AG04450 (cell line): ENCODE measurements at regions not wholly inside any gene's neighbourhood (a gene's known extent, or its start where the extent isn't known, plus 50 kb on each side); places are given as distances from the start of the nearest gene placed in this dataset.

ENCODE experiments used
- CTCF ChIA-PET: fragments of 300-600, 350-600 bp; formaldehyde crosslinking; extraction: SDS; loops from one replicate; lab custom pipeline; 2022; ENCODE audit warnings: antibody characterized with exemption, inconsistent platforms; lab: Charles Lee
- POLR2A ChIA-PET: fragments of 350-600 bp; formaldehyde crosslinking; extraction: SDS; loops from one replicate; lab custom pipeline; 2021; ENCODE audit warnings: antibody characterized with exemption, inconsistent platforms; lab: Yijun Ruan, JAX
- DNase-seq: peaks from one replicate; pipeline ENCODE4 v3.0.0-alpha.2; 2011; ENCODE audit warnings: low read depth, low spot score
- H3K27ac ChIP-seq: one replicate; pipeline ENCODE4 v1.5.1; 2012; ENCODE audit warnings: low read depth, low read length, control low read depth
- H3K27me3 ChIP-seq: one replicate; pipeline ENCODE4 v1.6.0; 2012; ENCODE audit warnings: low read length; ENCODE audit not compliant: control insufficient read depth, insufficient read depth
- H3K4me3 ChIP-seq: 2 replicates; pipeline ENCODE4 v1.5.1; 2011; ENCODE audit warnings: mild to moderate bottlenecking, low read depth, low read length, control low read depth
- H3K9me3 ChIP-seq: 2 replicates; pipeline ENCODE4 v1.5.1; 2012; ENCODE audit warnings: low read length; ENCODE audit not compliant: control insufficient read depth, insufficient read depth
- CTCF ChIP-seq: IDR thresholded peaks from 2 replicates; pipeline ENCODE4 v1.5.1; 2011; ENCODE audit warnings: low read depth, low read length, control low read depth, inconsistent platforms

- TF ChIP-seq CTCF = no peak
- Histone ChIP-seq H3K4me3 (no peak overlapping the region), H3K9me3 (peaks cover 73% of the 10 kb centered on the region), H3K27me3 (no peaks in the 10 kb centered on the region), H3K27ac (no peak overlapping the region)
- POLR2A ChIA-PET = no interaction called here
- no peak for DNase-seq
- CTCF ChIA-PET = no interaction called here
Observed at GRCh38 chr22:48778308-48779195, 1049.1 kb downstream of the BRD1 start.

GRCh38 chr22:48772286-48772907 is 1055.3 kb downstream of the BRD1 start:
- CTCF ChIA-PET = no interaction called here
- Histone ChIP-seq H3K27ac (no peak overlapping the region), H3K4me3 (no peak overlapping the region), H3K9me3 (peaks cover 26% of the 10 kb centered on the region), H3K27me3 (no peaks in the 10 kb centered on the region)
- POLR2A ChIA-PET = no interaction called here
- no peak for DNase-seq
- TF ChIP-seq CTCF = no peak

- no peak overlapping the region for H3K4me3 ChIP-seq
- no peak overlapping the region for H3K27ac ChIP-seq
- H3K9me3 ChIP-seq = peaks cover 20% of the 10 kb centered on the region
- H3K27me3 ChIP-seq = no peaks in the 10 kb centered on the region
- POLR2A ChIA-PET = no interaction called here
- no peak for TF ChIP-seq CTCF
- CTCF ChIA-PET = no interaction called here
- no peak for DNase-seq
Observed at GRCh38 chr22:48765595-48765994, 1062.1 kb downstream of the BRD1 start.

- no peak for TF ChIP-seq CTCF
- no peak overlapping the region for H3K27ac ChIP-seq
- H3K9me3 ChIP-seq = peaks cover 59% of the 10 kb centered on the region
- ChIA-PET CTCF (no interaction called here), POLR2A (no interaction called here)
- DNase-seq = no peak
- H3K27me3 ChIP-seq = no peaks in the 10 kb centered on the region
- H3K4me3 ChIP-seq = no peak overlapping the region
Observed at GRCh38 chr22:48761546-48761945, 1066.1 kb downstream of the BRD1 start.
